Stimulated activated CD8-positive, alpha-beta memory T cell treated with anti-CD3 and anti-CD28 coated beads, Interleukin-4, amount 100 ng/mL, for 1 hour (primary cell): ENCODE measurements at regions not wholly inside any gene's neighbourhood (a gene's known extent, or its start where the extent isn't known, plus 50 kb on each side); places are given as distances from the start of the nearest gene placed in this dataset.

ENCODE experiments used
- DNase-seq, 2 donors: peaks; one replicate each; pipeline ENCODE4 v3.0.0-alpha.2; 2020; ENCODE audit warnings: low read depth in 2 of 2, low spot score in 1 of 2

DNA sequence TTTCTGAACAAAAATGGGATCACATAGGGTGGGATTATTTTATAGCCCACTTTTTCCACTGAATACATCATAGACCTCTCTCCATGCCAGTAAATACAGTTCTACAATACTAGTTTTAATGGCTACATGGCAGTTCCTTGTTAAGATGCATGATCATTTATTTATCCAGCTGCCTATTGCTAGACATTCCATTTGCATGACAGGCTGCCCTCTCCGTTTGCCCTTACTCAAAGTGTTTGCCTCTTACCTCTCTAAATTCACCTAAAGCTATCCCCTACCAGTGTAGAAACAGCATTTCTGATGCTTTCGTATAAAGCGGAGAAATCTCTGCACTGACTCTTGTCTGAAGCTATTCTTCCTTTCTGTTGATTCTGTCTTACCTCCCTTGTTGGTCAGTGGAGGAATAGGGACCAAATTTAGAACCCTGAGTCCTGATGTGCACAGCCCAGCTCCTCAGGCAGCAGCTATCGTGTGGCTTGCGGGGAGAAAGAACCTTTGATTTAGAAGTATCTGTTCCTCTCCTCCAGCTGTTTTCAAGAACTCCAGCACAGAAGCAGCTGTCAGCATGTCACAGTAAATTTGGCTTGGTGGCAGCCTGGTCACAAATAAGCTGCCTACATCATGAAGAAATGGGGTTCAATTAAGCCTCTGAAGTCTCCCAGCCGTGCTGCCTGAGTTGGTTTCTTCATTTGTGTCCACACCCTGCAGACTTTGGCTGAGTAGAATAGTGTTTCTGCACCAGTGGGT, 337.3 kb downstream of the PRDM2 start:
- no peak for DNase-seq

DNA sequence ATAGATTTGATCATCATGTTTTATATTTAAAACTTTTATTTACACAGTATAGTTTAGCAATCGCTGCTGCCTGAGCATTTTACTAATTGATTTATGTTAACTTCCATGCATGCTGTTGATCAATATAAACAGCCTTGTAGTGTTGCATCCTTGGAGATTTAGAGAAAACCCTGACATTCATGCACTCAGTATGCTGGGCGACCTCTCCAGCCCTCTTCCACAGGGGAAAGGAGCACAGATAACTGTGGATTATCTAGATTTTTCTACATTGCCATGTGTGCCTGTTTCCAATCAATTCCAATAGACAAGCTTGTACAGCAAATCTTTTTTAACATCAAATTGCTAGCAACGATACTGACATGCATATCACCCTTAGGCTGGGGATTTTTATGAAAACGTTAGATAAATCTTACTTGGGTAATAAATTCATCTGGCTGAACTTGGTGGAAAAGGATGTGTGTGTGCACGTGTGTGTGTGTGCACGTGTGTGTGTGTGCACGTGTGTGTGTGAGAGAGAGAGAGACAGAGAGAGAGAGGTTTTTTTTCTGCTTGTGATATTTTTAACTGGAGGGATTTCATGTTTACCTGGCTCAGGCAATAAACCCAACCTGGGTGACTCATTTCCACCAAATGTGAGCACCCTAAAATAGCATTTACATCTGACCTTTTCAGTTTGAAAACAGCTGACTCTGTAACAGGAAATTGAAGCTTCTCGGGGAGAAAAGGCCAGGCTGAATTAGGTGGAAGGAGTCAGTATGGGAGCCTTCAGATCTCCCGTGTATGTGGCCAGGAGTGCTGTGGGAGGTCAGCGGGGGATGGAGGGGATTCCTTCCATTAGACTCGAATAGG, 339.8 kb downstream of the PRDM2 start:
- DNase-seq, result no peak

DNA sequence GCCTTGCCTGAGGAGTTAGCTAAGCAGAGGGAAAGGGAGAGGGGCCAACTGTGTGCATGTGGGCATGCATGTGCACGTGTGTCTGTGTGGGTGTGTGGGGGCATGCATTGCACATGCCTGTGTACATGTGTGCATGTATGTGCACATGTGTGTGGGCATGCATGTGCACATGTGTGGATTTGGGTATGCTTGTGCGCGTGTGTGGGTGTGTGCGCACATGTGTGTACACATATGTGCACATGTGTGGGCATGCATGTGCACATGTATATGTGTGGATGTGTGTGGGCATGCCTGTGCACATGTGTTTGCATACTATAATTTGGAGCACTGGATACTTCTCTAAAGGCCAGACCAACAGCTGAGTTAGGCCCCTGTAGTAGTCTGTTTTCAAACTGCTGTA, 350.0 kb downstream of the PRDM2 start:
- DNase-seq, result no peak

DNA sequence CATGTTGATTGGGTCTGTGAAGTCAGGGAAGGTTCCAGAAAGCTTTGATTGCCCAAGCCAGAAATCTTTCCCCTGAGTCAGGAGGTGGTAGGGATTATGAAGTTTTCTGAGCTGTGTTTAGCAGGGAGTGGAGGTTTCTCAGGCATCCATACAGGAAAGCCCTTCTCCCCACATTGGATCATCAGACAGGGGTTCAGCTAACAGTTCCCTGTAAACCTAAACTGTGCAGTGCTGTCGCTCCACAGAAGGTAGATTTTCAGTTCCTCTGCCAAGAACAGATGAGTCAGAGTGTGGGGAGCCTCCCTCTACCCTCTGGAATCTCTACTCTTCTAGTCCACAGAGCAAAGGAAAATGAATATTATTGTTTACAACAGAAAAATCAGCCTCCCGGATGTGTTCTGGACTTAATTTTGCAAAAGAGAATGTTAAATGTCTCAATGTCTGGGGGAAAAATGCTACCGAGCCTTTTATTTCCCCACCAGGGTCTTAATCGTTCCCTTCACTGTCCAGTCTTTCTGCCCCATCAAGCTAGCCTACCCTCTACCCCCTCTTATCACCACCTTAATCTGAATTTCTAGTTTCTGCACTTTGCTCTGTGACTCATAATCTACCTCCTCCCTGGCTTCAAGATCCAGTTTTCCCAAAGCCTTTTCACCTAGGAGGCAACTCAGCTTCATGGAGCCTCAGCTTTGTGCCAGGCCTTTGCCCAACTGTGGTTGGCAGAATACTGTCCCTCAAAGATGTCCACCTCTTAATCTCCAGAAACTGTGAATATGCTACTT, 355.6 kb downstream of the PRDM2 start:
- DNase-seq, result no peak

DNA sequence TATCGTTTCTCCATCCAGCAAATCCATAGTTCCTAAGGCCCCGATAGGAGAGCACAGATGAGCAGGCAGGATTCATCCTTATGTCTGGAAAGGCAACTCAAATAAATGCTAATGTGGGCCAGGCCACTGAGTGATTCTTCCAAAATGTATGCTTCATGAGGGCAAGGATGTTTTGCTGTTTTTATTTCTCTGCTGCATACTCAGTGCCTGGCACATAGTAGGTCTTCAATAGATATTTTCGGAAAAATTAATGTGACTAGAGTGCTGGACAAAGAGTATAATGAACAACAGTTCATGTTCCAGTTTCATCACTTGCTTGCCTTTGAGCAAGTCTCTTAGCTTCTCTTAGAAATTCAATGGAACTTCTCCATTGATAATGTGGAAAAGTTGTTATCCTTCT, 357.7 kb downstream of the PRDM2 start:
- DNase-seq, result no peak

DNA sequence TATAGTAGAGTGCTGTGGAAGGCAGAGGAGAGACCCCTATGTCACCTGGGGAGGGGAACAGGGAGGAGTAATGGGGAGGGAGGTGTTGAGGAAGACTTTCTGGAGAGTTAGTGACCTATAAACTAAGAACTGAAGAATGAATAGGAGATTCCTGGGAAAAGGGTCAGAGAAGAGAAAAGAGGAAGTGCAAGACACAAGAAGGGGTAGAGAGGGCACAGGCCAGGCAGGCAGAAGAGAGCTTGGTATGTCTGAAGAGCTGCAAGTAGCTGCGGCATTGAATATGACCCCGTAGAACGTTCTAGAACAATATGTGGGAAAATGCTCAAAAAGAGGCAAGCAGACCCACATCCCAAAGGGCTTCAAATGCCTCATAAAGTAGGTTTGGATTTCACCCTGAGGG, 361.2 kb downstream of the PRDM2 start:
- DNase-seq, result no peak

DNA sequence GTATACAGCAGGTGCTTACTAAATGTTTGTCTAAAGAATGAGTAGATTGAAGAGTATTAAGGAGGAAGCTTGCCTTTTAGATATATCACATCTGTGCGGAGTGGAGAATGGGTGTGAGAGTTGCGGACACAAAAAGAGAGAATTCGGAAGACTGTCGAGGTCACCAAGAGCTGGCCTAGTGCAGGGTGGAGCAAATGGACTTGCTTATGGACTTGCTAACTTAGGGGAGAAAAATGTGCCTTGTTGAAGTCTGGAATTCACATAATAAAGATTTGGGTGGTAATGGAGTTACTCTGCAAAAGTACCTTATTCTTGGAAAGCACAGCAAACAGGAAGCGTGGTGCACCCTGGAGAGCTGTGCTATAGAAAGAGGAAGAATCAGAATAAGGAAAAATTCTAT, 361.7 kb downstream of the PRDM2 start:
- no peak for DNase-seq

DNA sequence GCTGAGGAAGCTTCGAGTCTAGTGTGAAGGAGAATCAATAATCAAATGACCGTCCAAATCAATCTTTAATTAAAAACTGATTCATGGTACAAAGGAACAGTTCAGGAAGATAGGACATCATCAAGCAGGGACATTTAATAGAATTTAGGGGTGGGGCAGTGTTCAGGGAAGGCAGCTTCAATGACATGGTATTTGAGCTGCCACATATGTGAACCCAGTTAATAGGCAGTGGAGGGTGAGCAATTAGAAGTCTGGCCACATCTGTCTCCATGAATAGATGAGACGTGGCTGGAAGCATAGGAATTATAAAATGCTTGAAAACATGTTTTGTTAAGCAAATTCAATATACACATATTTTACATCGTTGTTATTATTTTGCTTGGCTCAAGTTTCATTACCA, 362.7 kb downstream of the PRDM2 start:
- no peak for DNase-seq

DNA sequence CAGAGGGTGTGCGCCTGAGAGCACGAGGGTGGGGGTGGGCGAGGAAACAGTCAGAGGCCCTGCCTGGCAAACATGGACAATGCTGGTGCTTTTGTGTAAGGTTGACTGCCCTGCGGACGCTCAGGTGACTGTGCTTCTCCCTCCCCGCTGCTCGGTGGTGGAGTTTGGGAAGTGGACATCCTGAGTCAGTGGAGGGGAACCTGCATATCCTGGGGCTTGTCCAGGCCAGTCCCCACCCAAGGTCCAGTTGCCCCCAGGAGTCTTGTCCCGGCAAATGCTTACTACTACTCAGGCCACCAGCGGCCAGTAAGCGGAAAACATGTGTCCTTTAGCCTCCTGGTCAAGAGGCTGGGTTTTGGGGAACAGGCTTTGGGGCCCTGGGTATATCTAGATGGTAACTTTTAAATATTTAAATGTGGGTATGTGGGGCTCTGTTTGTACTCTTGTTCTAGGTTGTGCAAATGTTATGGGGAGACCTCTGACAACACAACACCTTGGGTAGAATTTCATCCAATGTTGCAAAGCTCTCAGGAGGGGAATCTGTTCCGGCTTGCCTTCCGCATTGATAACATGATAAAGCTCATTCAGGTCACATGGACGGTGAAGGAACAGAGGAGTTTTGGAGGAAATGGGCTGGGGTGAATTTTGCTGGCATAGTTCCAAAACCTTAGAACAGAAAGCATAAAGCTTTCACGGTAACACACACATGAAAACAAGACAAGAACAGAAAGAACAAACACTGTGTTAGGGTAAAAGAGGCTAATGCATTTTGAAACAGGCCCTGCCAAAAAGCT, 364.9 kb downstream of the PRDM2 start:
- no peak for DNase-seq

DNA sequence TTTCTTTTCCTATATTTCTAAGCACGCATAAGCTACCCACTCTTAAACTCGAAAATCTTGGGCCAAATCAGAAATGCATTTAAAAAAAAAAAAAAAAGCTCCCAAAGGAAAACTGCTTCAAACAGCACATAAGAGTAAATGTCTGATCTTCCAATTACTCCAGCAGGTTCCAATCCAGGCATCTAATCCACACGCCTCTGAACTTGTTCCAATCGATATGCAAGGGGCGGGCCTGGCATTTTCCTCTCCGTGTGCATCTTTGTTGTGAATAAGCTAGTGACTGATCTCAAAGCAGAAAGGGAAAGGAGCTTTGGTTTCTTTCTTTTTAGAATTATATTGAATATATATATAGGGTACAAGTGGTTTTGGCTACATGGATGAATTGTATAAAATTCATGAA, 365.5 kb downstream of the PRDM2 start:
- no peak for DNase-seq

DNA sequence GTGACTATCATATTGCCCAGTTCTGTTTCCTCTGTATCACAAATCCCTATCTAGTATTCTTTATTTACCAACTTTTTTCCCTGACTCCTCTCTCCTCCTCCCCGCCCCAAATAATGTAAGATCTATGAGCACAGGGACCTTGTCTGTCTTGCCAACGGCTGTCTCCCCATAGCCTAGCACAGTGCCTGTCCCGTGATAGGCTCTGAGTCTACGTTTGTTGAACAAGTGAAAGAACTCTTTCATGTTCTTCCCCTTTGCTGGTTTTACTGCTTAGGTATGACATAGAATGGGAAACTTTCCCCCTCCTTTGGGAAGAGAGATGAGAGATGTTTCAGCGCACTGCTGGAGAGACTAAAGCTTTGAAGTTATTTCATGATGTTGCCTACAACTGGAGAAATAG, 367.0 kb downstream of the PRDM2 start:
- DNase-seq, result no peak

DNA sequence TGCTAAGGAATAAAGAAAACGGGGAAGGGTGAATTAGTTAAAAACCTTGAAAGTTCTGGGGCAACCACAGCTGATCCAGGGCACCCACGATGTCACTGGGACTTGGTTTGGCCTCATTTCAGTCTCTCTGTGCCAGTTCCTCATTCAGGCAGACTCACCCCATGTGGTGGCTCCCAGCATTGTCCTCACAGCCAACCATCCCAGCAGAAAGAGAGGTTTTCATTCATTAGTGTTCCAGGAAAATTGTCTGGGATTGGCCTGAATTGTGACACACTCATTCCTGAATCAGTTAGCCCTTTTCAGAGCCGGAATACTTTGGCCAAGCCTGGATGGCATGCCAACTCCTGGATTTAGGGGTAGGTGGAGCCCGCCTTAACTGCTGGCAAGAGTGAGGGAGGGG, 367.7 kb downstream of the PRDM2 start:
- DNase-seq, result no peak

DNA sequence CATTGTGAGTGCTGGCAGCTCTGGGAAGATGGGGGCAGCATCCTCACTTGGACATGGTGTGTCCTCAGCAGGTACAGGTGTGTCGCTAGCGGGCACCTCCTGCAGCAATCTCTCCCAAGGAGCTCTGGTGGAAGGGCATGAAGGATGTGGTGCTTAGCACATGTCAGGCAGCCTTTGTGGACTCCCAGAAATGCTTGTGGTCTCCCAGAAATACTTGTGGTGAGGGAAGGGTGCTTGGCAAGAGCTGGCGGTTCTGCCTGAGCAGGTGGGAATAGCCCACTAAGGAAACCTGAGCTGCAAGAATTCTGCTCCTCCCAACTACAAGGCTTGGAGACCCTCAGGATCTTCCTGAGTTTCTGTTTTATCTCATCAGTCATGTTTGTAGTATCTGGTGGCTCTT, 371.6 kb downstream of the PRDM2 start:
- DNase-seq, result no peak

DNA sequence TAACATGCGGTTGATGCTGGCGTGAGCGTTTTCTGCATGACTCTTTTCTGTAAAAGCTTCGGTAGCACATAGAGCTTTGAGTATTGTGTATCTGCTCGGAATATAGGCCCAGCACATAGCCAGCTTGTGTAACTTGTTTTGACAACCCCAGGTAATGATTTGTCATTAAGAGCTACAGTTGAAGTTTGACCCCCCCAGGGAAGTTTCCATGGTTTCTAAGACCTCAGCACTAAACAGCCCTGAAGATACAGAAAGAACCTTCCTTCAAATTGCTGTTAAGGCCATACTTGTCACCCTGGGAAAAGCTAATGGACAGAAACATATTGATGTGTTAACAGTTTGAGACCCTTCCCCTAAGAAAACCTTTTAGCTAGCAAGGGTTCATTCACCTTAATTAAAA, 380.7 kb downstream of the PRDM2 start:
- no peak for DNase-seq

DNA sequence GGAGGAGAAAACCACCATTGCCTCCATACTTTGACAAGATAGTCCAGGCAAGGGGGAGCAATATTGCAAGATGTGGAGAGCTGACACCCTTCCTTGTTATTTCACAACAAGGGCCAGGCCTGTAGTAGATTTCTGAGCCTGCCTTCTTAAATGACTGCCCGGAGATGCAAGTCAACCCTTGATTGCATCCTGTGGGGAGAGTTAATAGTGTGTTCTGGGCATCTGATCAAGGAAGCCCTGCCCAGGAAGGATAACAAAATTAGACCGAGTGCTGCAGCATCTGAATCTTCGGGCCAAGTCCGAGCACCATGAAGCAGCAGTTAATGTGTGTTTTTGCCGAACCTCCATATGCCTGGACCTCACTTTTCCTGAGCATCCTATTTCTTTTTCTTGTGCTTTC, 382.3 kb downstream of the PRDM2 start:
- DNase-seq, result no peak

DNA sequence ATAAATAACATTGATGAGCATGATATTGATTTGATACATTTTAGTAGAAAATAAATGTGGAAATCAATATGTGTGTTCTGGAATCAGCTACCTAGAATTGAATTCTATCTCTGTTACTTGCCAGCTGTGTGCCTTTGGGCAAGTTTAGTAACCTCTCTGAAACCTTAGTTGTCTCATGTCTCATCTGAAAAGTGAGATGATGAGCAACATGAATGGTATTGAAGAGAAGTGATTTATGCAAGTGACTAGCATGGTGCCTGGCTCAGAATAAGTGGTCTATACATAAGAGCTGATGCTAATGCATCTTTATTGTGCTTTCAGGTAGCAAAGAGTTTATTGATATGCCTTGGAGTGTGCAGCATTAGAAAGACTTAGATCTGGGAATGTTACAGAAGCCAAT, 383.3 kb downstream of the PRDM2 start:
- DNase-seq, result no peak

DNA sequence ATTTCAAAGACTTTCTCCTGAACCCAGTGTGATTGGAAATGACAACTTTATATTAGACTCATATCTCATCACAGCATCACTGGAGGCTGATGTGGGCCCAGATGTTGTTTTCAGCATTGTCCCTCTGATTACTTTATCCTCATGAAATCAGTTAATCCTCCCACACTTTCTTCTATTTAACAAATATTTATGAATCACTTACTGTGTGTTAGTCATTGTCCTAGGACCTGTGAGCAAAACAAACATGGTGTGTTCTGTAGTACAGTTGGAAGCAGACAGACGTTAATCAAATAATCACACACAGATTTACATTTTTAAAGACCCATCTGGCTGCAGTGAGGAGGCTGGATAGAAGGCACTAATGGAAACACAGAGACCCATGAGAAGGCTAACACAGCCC, 383.7 kb downstream of the PRDM2 start:
- DNase-seq, result no peak

DNA sequence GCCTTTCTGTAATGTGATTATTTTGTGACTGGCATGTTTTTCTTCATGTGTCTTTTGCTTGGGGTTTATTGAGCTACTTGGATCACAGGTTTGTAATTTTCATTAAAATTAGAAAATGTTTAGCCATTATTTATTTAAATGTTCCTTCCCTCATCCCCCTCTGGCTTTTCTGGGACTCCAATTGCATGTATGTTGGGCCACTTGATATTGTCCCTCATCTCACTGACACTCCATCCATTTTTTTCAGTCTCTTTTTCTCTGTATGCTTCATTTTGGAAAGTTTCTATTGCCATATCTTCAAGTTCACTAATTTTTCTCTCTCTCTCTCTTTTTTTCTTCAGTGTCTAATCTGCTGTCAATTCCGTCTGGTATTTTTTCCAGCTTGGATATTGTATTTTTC, 390.1 kb downstream of the PRDM2 start:
- no peak for DNase-seq

DNA sequence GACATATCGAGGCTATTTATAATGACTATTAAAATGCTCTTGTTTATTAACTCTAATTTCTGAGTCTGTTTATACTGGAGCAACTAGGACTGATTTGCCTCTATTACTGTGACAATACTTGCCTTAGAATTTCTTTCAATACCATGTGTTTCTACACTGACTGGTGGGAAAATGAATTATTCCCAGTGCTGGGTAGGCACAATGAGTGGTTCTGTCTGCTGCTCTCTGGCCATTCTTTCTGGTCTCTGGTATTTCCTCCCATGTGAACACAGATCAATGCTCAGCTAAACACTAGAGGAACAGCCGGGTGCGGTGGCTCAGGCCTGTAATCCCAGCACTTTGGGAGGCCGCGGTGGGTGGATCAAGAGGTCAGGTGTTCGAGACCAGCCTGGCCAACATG, 390.5 kb downstream of the PRDM2 start:
- DNase-seq, result no peak

DNA sequence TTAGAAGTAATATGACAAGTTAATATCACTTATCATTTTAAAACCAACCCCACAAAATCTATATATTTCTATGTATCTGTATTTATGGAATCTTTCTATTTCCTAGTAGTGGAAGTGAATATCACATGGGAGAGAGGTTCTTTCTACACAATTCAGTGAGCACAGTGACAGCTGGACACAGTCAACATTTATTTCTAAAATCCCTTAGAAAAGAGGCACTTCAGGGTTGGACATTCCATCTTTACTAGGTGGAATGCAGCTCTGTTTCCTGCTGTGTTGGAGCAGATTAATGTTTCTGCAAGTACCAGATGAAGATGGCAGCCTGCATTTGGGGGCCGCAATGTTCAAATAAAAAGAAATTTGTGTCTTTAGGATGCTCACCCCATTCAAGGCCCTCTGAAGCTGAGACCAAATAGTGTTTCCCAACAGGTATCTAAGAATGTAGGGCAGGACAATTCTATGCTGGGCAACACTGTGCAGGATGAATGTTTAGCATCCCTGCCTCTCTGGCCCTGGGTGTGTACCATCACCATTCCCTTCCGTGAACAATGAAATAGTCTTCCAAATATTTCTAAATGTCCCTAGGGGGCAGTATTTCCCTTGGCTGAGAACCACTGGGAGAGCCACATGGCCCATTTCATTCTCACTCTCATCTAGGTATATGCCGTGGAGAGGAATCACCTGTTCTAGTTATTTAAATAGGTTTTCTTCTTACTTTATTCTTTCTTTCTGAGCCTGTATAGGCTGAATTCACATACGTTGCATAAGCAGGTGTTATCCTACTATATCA, 394.8 kb downstream of the PRDM2 start:
- no peak for DNase-seq
